B cell (primary cell): ENCODE measurements at regions not wholly inside any gene's neighbourhood (a gene's known extent, or its start where the extent isn't known, plus 50 kb on each side); places are given as distances from the start of the nearest gene placed in this dataset.

Experiments
- ATAC-seq: fragments of 200-7000 bp; cut with Tn5 transposase; one replicate; pipeline ENCODE4 v1.10.0; 2021; ENCODE audit warnings: low read depth, mild to moderate bottlenecking, moderate number of reproducible peaks, moderate library complexity
- CTCF ChIA-PET: fragments of 350-600 bp; sonication (Branson Sonifier 250); formaldehyde crosslinking; loops from one replicate; lab custom pipeline; 2021; ENCODE audit warnings: antibody characterized with exemption, inconsistent platforms; lab: Charles Lee
- POLR2A ChIA-PET: fragments of 350-600 bp; sonication (Branson Sonifier 250); formaldehyde crosslinking; loops from one replicate; lab custom pipeline; 2021; ENCODE audit warnings: antibody characterized with exemption; lab: Charles Lee
- DNase-seq: peaks from one replicate; pipeline ENCODE4 v3.0.0; 2013
- H2AFZ ChIP-seq: 2 replicates; pipeline ENCODE4 v1.6.1; 2012; ENCODE audit warnings: mild to moderate bottlenecking, low read depth, low read length; ENCODE audit not compliant: insufficient read depth, poor library complexity, severe bottlenecking
- H3K27ac ChIP-seq, 2 donors: 1 replicate in 1 of 2; 2 replicates in 1 of 2; pipeline ENCODE4 v1.5.1; 2012 to 2013; ENCODE audit warnings: low read length in 2 of 2, mild to moderate bottlenecking in 2 of 2, moderate library complexity in 1 of 2
- H3K27me3 ChIP-seq, 4 experiments: fragments of 200-600 bp in 1 of 4; sonication (generic) in 1 of 4; replicated peaks in 1 of 4; 1 replicate in 2 of 4; 2 replicates in 2 of 4; pipeline versions ENCODE4 v1.6.1 to v1.7.0; 2013 to 2016; ENCODE audit warnings: low read length in 3 of 4, mild to moderate bottlenecking in 2 of 4, mixed read lengths in 1 of 4, moderate library complexity in 1 of 4; ENCODE audit not compliant: insufficient read depth in 4 of 4, control insufficient read depth in 3 of 4; ENCODE audit errors: control extremely low read depth in 1 of 4
- H3K36me3 ChIP-seq, 2 experiments: replicated peaks in 1 of 2; 1 replicate in 1 of 2; 2 replicates in 1 of 2; pipeline versions ENCODE4 v1.6.1 to v1.7.1; 2013; ENCODE audit warnings: low read length in 1 of 2; ENCODE audit not compliant: insufficient read depth in 2 of 2, control insufficient read depth in 1 of 2; ENCODE audit errors: control extremely low read depth in 1 of 2, extremely low read depth in 1 of 2
- H3K4me1 ChIP-seq, 2 donors: fragments of 200-600 bp in 1 of 2; sonication (generic) in 1 of 2; 1 replicate in 1 of 2; 2 replicates in 1 of 2; pipeline versions ENCODE4 v1.5.1 to v1.6.1; 2013 to 2017; ENCODE audit warnings: low read length in 2 of 2; ENCODE audit not compliant: control insufficient read depth in 2 of 2, insufficient read depth in 2 of 2
- H3K4me2 ChIP-seq: replicated peaks from 2 replicates; pipeline ENCODE3; 2012; ENCODE audit warnings: mild to moderate bottlenecking, low read depth, low read length; ENCODE audit not compliant: poor library complexity, severe bottlenecking
- H3K4me3 ChIP-seq, 5 experiments: fragments of 200-600 bp in 1 of 5; sonication (generic) in 1 of 5; 1 replicate in 3 of 5; 2 replicates in 2 of 5; pipeline versions ENCODE4 v1.5.1 to v1.7.0; 2011 to 2016; ENCODE audit warnings: low read length in 4 of 5, mild to moderate bottlenecking in 4 of 5, low read depth in 2 of 5, control low read depth in 1 of 5, moderate library complexity in 1 of 5; ENCODE audit not compliant: insufficient read depth in 1 of 5; ENCODE audit errors: control extremely low read depth in 1 of 5, extremely low read depth in 1 of 5
- H3K79me2 ChIP-seq: fragments of 200-600 bp; sonication (generic); one replicate; pipeline ENCODE4 v1.6.0; 2016; ENCODE audit warnings: low read length; ENCODE audit not compliant: control insufficient read depth, insufficient read depth
- H3K9ac ChIP-seq: fragments of 200-600 bp; sonication (generic); 2 replicates; pipeline ENCODE4 v1.6.1; 2017; ENCODE audit warnings: mild to moderate bottlenecking, low read length, moderate library complexity
- H3K9me3 ChIP-seq, 3 donors: one replicate each; pipeline versions ENCODE4 v1.6.1 to v1.7.1; 2013; ENCODE audit warnings: low read length in 2 of 3; ENCODE audit not compliant: control insufficient read depth in 2 of 3, insufficient read depth in 1 of 3; ENCODE audit errors: control extremely low read depth in 1 of 3
- H4K20me1 ChIP-seq: 2 replicates; pipeline ENCODE4 v1.6.0; 2012; ENCODE audit warnings: mild to moderate bottlenecking, low read length; ENCODE audit not compliant: insufficient read depth, control insufficient read depth, poor library complexity, severe bottlenecking
- H3K27ac Mint-ChIP-seq: one replicate; pipeline ENCODE4 v1.8.0; 2021; ENCODE audit warnings: mixed read lengths
- H3K27me3 Mint-ChIP-seq: one replicate; pipeline ENCODE4 v1.8.0; 2021; ENCODE audit warnings: mixed read lengths
- H3K4me1 Mint-ChIP-seq: one replicate; pipeline ENCODE4 v1.8.0; 2021; ENCODE audit warnings: mixed read lengths
- H3K4me3 Mint-ChIP-seq: one replicate; pipeline ENCODE4 v1.8.0; 2021; ENCODE audit warnings: mixed read lengths
- H3K9me3 Mint-ChIP-seq: one replicate; pipeline ENCODE4 v1.8.0; 2022; ENCODE audit warnings: mixed read lengths; ENCODE audit not compliant: insufficient read depth
- CTCF ChIP-seq: fragments of 200-600 bp; IDR thresholded peaks from one replicate; pipeline ENCODE4 v1.8.0; 2022; ENCODE audit warnings: antibody characterized with exemption, mild to moderate bottlenecking
- EZH2 ChIP-seq: IDR thresholded peaks from 2 replicates; pipeline ENCODE4 v1.6.1; 2012; ENCODE audit warnings: borderline replicate concordance, low read depth, mild to moderate bottlenecking, moderate library complexity, low read length; ENCODE audit not compliant: insufficient read depth, poor library complexity, severe bottlenecking
- WGBS: methylation state at CpG from one replicate; pipeline ENCODE4 v1.1.5; 2013; ENCODE audit warnings: missing lambda C conversion rate; ENCODE audit not compliant: insufficient coverage; 5-methylcytosine and 5-hydroxymethylcytosine counted together
- intact Hi-C: fragments of 100-400 bp; cut with micrococcal nuclease; formaldehyde crosslinking; loops from one replicate; pipeline ENCODE4 v1.10.0; 2022

GRCh38 chr4:44869985-44870384 is 143.6 kb upstream of the GNPDA2 start:
- intact Hi-C loops = no loop called here
- Histone ChIP-seq H3K9ac (no peak overlapping the region), H3K4me2 (no peak overlapping the region), H3K4me1 (no peaks in the 10 kb centered on the region), H3K9me3 (peaks cover 0 to 12% (median 0%) of the 10 kb centered on the region in 3 donors), H4K20me1 (no peaks in the 10 kb centered on the region), H3K27me3 (no peaks in the 10 kb centered on the region), H3K27ac (no peak overlapping the region), H3K4me3 (no peak overlapping the region), H3K36me3 (no peaks in the 10 kb centered on the region), H3K79me2 (no peaks in the 10 kb centered on the region), H2AFZ (no peak overlapping the region)
- TF ChIP-seq EZH2 = no peak
- no peak for TF ChIP-seq CTCF
- Mint-ChIP-seq H3K27ac (no peak overlapping the region), H3K27me3 (no peaks in the 10 kb centered on the region), H3K4me1 (no peaks in the 10 kb centered on the region), H3K4me3 (no peak overlapping the region), H3K9me3 (no peaks in the 10 kb centered on the region)
- ChIA-PET CTCF (no interaction called here), POLR2A (no interaction called here)
- ATAC-seq (no peak), DNase-seq (no peak)
- no CpG with 5 or more reads among the region's 2 CpGs for WGBS

- H3K4me2 ChIP-seq = no peak overlapping the region
- TF ChIP-seq EZH2 (no peak), CTCF (no peak)
- H3K27ac ChIP-seq = no peak overlapping the region
- Mint-ChIP-seq H3K9me3 (peaks cover 4% of the 10 kb centered on the region), H3K4me3 (no peak overlapping the region), H3K4me1 (no peaks in the 10 kb centered on the region), H3K27ac (no peak overlapping the region), H3K27me3 (no peaks in the 10 kb centered on the region)
- no peaks in the 10 kb centered on the region for H3K27me3 ChIP-seq
- H3K4me3 ChIP-seq = no peak overlapping the region
- no peak overlapping the region for H3K9ac ChIP-seq
- ATAC-seq (no peak), DNase-seq (no peak)
- ChIA-PET CTCF (no interaction called here), POLR2A (no interaction called here)
- no peaks in the 10 kb centered on the region for H3K36me3 ChIP-seq
- intact Hi-C loops = no loop called here
- no peaks in the 10 kb centered on the region for H3K4me1 ChIP-seq
- 68% methylated on average over 2 of the region's 2 CpGs for WGBS
- no peaks in the 10 kb centered on the region for H3K79me2 ChIP-seq
- H2AFZ ChIP-seq = no peak overlapping the region
- peaks cover 0 to 12% (median 0%) of the 10 kb centered on the region in 3 donors for H3K9me3 ChIP-seq
- H4K20me1 ChIP-seq = no peaks in the 10 kb centered on the region
These were observed 143.0 kb upstream of the GNPDA2 start for GRCh38 chr4:44869222-44869882.
